Progenitor cell of endocrine pancreas (in vitro differentiated cells): ENCODE measurements at regions not wholly inside any gene's neighbourhood (a gene's known extent, or its start where the extent isn't known, plus 50 kb on each side); places are given as distances from the start of the nearest gene placed in this dataset.

Experiments used
- DNase-seq: peaks from one replicate; pipeline ENCODE4 v3.0.0; 2021; ENCODE audit warnings: low spot score; ENCODE audit not compliant: unreplicated experiment
- H3K27ac Mint-ChIP-seq: 2 replicates; pipeline ENCODE4 v1.8.0; 2021; ENCODE audit warnings: mild to moderate bottlenecking, moderate library complexity, mixed read lengths
- H3K27me3 Mint-ChIP-seq: 2 replicates; pipeline ENCODE4 v1.8.0; 2021; ENCODE audit warnings: mixed read lengths
- H3K36me3 Mint-ChIP-seq: 2 replicates; pipeline ENCODE4 v1.8.0; 2022; ENCODE audit warnings: mixed read lengths; ENCODE audit not compliant: insufficient read depth
- H3K4me1 Mint-ChIP-seq: 2 replicates; pipeline ENCODE4 v1.8.0; 2021; ENCODE audit warnings: low read depth, mixed read lengths
- H3K4me3 Mint-ChIP-seq: 2 replicates; pipeline ENCODE4 v1.8.0; 2021; ENCODE audit warnings: low read depth, mild to moderate bottlenecking, moderate library complexity, mixed read lengths
- H3K9me3 Mint-ChIP-seq: 2 replicates; pipeline ENCODE4 v1.8.0; 2021; ENCODE audit warnings: low read depth, mixed read lengths
- TF ChIP-seq, protein P1 (sequence below): fragments of 200-600 bp; sonication (generic); IDR thresholded peaks from one replicate; pipeline ENCODE4 v1.5.0; 2021; ENCODE audit warnings: antibody characterized with exemption, mild to moderate bottlenecking; ENCODE audit not compliant: unreplicated experiment

DNA sequence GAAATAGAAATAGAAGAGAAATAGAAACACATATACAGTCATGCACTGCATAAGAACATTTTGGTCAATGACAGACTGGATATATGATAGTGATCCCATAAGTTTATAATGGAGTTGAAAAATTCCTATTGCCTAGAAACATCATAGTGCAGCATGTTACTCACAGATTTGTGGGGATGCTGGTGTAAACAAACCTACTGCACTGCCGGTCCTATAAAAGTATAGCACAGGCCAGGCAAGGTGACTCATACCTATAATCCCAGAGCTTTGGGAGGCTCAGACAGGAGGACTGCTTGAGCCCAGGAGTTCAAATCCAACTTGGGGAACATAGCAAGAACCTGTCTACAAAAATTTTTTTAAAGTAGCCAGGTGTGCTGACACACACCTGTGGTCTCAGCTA lies 240.6 kb upstream of the MAP3K1 start:
- H3K4me3 Mint-ChIP-seq, result no peak overlapping the region
- no peak overlapping the region for H3K27ac Mint-ChIP-seq
- H3K9me3 Mint-ChIP-seq, result peaks cover 17% of the 10 kb centered on the region
- no peaks in the 10 kb centered on the region for H3K36me3 Mint-ChIP-seq
- DNase-seq, result no peak
- H3K27me3 Mint-ChIP-seq, result no peaks in the 10 kb centered on the region
- TF ChIP-seq, protein P1, sequence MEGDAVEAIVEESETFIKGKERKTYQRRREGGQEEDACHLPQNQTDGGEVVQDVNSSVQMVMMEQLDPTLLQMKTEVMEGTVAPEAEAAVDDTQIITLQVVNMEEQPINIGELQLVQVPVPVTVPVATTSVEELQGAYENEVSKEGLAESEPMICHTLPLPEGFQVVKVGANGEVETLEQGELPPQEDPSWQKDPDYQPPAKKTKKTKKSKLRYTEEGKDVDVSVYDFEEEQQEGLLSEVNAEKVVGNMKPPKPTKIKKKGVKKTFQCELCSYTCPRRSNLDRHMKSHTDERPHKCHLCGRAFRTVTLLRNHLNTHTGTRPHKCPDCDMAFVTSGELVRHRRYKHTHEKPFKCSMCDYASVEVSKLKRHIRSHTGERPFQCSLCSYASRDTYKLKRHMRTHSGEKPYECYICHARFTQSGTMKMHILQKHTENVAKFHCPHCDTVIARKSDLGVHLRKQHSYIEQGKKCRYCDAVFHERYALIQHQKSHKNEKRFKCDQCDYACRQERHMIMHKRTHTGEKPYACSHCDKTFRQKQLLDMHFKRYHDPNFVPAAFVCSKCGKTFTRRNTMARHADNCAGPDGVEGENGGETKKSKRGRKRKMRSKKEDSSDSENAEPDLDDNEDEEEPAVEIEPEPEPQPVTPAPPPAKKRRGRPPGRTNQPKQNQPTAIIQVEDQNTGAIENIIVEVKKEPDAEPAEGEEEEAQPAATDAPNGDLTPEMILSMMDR, result no peak
- H3K4me1 Mint-ChIP-seq, result no peaks in the 10 kb centered on the region

DNA sequence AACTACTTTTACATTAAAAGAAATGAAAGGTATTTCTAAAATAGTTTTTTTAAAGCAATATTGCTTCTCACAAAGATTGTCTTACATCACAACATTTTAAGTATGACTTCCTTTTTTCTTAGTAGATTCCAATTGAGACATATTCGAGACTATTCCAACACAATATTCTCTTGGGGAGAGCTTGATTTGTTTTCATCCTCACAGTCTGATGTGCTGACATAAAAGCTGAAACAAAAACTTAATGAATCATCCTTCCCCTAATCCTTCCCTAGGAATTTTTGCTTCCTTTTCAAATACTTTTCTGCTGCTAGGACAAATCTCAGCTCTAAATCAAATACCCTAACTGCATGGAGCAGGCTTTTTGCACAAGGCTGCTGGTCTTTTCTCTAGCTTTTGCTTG lies 245.8 kb upstream of the MAP3K1 start:
- Mint-ChIP-seq H3K27me3 (peaks cover 3% of the 10 kb centered on the region), H3K27ac (no peak overlapping the region), H3K4me1 (no peaks in the 10 kb centered on the region), H3K9me3 (peaks cover 21% of the 10 kb centered on the region), H3K36me3 (no peaks in the 10 kb centered on the region), H3K4me3 (no peak overlapping the region)
- TF ChIP-seq, protein P1, result no peak
- DNase-seq, result no peak

DNA sequence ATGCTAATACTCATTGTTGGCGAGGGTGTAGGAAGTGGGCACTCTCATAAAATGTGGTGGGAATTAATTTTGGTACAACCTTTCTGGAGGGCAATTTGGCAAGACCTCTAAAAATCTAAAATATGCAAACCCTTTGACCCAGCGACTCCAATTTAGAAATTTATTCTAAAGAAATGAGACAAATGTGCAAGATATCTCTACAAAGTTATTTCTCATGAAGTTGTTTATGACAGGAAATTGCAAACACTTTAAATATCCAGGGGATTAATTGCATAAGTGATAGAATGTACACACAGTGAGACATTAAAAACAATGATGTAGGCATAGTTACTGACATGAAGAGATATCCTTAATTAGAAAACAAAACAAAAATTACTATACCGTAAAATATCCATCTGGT lies 246.3 kb upstream of the MAP3K1 start:
- DNase-seq, result no peak
- TF ChIP-seq, protein P1, result no peak
- Mint-ChIP-seq H3K9me3 (peaks cover 16% of the 10 kb centered on the region), H3K4me1 (no peaks in the 10 kb centered on the region), H3K27me3 (peaks cover 3% of the 10 kb centered on the region), H3K27ac (no peak overlapping the region), H3K36me3 (no peaks in the 10 kb centered on the region), H3K4me3 (no peak overlapping the region)

DNA sequence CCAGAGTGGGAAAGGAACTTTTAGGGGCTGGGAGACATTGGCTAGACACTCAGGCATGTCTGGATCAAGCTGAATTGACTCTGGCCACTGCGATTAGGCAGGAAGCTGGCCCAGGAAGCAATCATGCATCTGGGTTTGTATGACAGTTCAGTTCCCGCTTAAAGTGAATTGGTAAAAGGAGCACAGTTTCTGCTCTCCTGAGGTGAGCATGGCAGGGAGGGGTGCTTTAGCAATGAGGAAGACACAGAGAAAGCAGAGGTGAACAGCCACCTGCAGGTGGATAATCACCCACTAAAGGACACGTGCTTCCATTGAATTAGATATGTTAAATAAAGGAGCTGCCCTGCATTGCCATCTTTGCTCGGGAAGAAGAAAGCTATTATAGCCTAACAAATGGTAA lies 248.1 kb upstream of the MAP3K1 start:
- DNase-seq, result no peak
- no peaks in the 10 kb centered on the region for H3K36me3 Mint-ChIP-seq
- H3K27me3 Mint-ChIP-seq, result peaks cover 3% of the 10 kb centered on the region
- H3K27ac Mint-ChIP-seq, result no peak overlapping the region
- H3K9me3 Mint-ChIP-seq, result peaks cover 7% of the 10 kb centered on the region
- no peak overlapping the region for H3K4me3 Mint-ChIP-seq
- TF ChIP-seq, protein P1, result no peak
- H3K4me1 Mint-ChIP-seq, result no peaks in the 10 kb centered on the region

DNA sequence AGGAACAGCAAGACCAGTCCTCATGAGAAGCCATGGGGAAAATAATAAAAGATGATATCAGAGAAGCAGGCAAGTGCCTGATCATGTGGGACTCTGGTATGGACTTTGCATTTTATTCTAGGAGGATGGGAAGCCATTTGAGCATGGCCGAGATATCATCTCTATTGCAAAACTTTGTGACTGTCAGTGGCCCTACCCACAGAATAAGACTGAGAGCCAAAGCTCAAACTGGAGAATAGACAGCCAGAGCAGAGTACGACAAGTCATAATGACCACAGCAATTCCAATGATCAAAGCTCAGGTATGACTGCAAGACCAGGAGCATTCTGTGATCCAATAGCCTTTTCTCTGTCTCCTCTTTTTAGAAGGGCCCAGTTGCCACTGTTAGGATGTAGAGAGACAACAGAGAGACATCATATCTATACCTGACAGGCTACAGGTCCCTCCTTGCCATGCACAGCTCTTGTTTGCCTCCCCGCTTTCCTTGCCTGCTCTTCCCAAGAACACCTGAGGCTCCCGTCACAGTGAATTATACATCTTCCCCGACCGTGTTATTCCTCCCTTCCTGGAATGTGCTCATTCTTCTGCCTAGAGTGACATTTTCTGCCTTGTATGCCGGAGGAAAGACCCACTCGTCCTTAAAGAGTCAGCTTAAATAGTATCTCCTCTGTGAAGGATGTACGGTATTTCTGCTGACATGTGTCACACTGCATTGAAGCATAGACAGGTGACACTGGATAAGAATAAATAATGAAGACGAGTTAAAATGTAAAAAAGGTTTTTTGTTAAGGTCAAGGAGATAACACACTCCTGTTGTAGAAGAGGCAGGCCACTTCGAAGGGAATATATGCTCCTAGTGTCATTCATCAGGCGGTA lies 248.7 kb upstream of the MAP3K1 start:
- H3K4me3 Mint-ChIP-seq, result no peak overlapping the region
- H3K27ac Mint-ChIP-seq, result no peak overlapping the region
- no peaks in the 10 kb centered on the region for H3K4me1 Mint-ChIP-seq

More for the DNA sequence above, 248.7 kb upstream of the MAP3K1 start:
- no peak for DNase-seq
- Mint-ChIP-seq H3K27me3 (peaks cover 3% of the 10 kb centered on the region), H3K36me3 (no peaks in the 10 kb centered on the region), H3K9me3 (peaks cover 5% of the 10 kb centered on the region)
- TF ChIP-seq, protein P1, result no peak
